ENCODE measurements at regions not wholly inside any gene's neighbourhood (a gene's known extent, or its start where the extent isn't known, plus 50 kb on each side); places are given as distances from the start of the nearest gene placed in this dataset.
"Not testable (repeated sequence)": the region's sequence is repeated elsewhere in the genome, so short reads cannot be mapped to it uniquely, and the experiment has no call there.

DNA sequence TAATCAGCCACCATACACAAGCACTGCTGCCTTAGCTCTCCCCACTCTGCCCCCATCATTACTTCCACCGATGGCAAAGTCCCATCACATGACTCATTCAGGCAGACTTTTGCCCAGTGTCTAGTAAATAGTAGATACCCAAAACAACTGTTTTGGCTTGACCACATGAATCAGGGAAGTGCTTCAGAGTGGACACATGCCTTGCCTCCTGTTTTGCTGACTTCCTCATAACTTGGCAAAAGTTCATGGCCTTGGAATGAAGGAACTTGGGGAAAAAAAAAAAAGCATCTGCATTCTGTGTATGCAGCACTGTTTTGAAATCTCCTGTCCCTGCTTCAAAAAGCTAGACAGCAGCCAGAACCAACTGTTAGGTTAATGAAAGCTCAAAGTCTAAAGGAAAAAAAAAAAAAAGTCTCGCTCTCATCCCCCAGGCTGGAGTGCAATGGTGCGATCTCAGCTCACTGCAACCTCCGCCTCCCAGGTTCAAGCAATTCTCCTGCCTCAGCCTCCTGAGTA is 335.3 kb downstream of the FAM181B start:
- TF ChIP-seq, protein P1, sequence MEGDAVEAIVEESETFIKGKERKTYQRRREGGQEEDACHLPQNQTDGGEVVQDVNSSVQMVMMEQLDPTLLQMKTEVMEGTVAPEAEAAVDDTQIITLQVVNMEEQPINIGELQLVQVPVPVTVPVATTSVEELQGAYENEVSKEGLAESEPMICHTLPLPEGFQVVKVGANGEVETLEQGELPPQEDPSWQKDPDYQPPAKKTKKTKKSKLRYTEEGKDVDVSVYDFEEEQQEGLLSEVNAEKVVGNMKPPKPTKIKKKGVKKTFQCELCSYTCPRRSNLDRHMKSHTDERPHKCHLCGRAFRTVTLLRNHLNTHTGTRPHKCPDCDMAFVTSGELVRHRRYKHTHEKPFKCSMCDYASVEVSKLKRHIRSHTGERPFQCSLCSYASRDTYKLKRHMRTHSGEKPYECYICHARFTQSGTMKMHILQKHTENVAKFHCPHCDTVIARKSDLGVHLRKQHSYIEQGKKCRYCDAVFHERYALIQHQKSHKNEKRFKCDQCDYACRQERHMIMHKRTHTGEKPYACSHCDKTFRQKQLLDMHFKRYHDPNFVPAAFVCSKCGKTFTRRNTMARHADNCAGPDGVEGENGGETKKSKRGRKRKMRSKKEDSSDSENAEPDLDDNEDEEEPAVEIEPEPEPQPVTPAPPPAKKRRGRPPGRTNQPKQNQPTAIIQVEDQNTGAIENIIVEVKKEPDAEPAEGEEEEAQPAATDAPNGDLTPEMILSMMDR (conservative IDR thresholded peaks at IDR 0.05): no peak
- Mint-ChIP-seq H3K9me3 (no peaks in the 10 kb centered on the region), H3K4me3 (no peak overlapping the region), H3K27ac (ENCODE audit: unreplicated experiment) (no peak overlapping the region), H3K4me1 (no peaks in the 10 kb centered on the region), H3K36me3 (ENCODE audit: low read depth) (no peaks in the 10 kb centered on the region), H3K27me3 (ENCODE audit: low read depth) (no peaks in the 10 kb centered on the region)
- no peak for DNase-seq (ENCODE audit: low read depth, low spot score)

DNA sequence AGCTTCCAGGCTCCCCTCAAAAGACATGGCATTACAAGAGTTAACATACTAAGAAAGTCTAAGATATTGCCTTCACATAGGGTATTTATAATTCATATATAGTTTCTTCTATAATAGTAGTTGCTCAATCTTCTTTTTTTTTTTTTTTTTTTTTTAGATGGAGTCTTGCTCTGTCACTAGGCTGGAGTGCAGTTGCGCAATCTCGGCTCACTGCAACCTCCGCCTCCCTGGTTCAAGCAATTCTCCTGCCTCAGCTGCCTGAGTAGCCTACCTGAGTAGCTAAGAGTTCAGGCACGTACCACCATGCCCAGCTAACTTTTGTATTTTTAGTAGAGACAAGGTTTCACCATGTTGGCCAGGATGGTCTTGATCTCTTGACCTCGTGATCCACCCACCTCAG is 337.0 kb downstream of the FAM181B start:
- H3K4me1 Mint-ChIP-seq; H3K4me3 Mint-ChIP-seq; H3K9me3 Mint-ChIP-seq; DNase-seq (ENCODE audit: low read depth, low spot score); H3K36me3 Mint-ChIP-seq (ENCODE audit: low read depth); H3K27ac Mint-ChIP-seq (ENCODE audit: unreplicated experiment); H3K27me3 Mint-ChIP-seq (ENCODE audit: low read depth): not testable (repeated sequence)

DNA sequence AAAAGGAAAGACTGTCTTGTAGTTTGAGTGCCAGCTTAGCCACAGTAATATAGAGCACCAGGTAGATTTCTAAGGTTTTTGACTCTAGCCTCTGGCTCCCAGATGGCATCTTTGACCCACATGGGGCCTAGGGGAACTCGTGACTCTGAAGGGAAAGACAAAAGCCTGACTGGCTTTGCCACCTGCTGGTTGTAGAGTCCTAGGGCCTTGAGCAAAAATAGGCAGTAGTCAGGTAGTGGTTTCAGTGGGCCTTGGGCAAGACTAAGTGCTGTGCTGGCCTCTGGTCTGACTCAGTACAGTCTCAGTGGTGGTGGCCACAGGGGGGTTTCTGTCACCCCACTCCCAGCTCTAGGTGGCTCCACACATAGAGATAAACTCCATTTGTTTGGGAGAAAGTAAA is 349.4 kb downstream of the FAM181B start:
- H3K9me3 Mint-ChIP-seq: no peaks in the 10 kb centered on the region
- H3K4me1 Mint-ChIP-seq: no peaks in the 10 kb centered on the region
- H3K27me3 Mint-ChIP-seq (ENCODE audit: low read depth): peaks cover 23% of the 10 kb centered on the region
- H3K4me3 Mint-ChIP-seq: no peak overlapping the region
- no peaks in the 10 kb centered on the region for H3K36me3 Mint-ChIP-seq (ENCODE audit: low read depth)
- H3K27ac Mint-ChIP-seq (ENCODE audit: unreplicated experiment): no peak overlapping the region
- DNase-seq (ENCODE audit: low read depth, low spot score): no peak
- TF ChIP-seq, protein P1 (conservative IDR thresholded peaks at IDR 0.05): no peak

DNA sequence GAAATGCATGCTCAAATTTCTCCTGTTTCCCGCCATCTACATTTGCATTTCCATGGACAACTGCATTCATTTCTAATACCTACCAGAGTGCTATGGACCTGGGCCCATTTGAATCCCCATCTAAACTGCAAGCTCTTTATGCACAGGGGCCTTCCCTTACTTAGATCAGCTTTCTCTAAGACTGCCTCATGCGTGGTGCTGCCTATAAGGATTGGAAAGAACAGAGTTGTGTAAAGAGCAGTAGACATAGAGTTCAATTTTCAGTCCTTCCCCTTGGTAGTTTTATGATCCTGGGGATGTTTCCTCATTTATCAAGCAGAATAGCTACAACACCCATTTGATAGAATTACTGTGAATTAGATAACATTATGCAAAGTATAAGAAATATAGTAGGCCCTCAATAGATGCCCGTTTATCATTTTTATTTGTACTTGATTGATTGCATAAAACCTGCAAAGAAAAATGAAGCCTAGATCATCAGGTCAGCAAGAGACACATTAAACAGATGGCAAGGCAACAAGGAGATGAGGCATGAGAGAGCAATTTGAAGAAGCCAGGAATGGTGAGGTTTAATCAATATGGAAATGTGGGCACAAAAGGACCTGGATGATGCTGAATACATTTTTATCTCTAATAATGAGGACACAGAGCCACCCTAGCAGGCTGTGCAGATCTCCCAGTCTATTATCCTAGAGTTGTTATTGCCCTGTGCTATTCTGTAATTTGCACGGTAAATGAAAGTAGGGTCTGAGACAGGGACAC is 359.7 kb downstream of the FAM181B start:
- DNase-seq (ENCODE audit: low read depth, low spot score): no peak
- Mint-ChIP-seq H3K4me3 (no peak overlapping the region), H3K27ac (ENCODE audit: unreplicated experiment) (no peak overlapping the region), H3K36me3 (ENCODE audit: low read depth) (no peaks in the 10 kb centered on the region), H3K27me3 (ENCODE audit: low read depth) (peaks cover 2% of the 10 kb centered on the region), H3K9me3 (no peaks in the 10 kb centered on the region), H3K4me1 (no peaks in the 10 kb centered on the region)
- TF ChIP-seq, protein P1 (conservative IDR thresholded peaks at IDR 0.05): no peak

DNA sequence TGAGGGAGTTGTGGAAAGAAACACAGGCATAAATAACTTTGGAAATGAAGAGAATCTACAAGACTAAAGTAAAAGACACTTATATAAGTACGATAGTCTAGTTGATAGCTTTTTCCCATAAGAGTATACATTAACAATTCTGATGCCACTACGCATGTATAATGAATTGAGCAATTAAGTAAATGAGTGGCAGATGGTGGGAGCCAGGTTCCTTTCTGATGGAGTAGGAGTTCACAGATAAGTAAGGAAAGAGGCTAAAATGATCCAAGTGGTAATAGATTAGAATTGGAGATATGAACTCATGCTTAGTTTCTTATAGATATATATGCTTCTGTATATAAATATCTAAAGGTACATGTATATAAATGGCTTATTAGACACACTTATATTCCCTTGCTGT is 368.3 kb downstream of the FAM181B start:
- Mint-ChIP-seq H3K4me3 (no peak overlapping the region), H3K36me3 (ENCODE audit: low read depth) (no peaks in the 10 kb centered on the region), H3K27me3 (ENCODE audit: low read depth) (peaks cover 38% of the 10 kb centered on the region), H3K9me3 (no peaks in the 10 kb centered on the region), H3K4me1 (no peaks in the 10 kb centered on the region), H3K27ac (ENCODE audit: unreplicated experiment) (no peak overlapping the region)
- TF ChIP-seq, protein P1 (conservative IDR thresholded peaks at IDR 0.05): no peak
- no peak for DNase-seq (ENCODE audit: low read depth, low spot score)

DNA sequence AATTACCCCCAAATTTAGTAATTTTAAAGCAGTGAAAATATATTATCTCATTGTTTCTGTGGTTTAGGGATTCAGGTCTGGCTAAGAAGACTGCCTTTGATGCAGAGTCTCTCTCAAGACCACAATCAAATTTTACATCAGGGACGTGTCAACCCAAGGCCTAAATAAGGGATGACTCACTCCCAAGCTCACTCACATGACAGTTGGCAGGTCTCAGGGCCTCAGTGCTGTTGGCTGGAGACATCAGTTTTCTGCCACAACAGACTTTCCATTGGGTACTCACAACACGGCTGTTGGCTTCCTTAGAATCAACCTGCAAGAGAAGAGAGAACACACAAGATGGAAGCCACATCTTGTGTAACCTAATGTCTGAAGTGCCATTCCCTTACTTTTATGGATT is 377.3 kb downstream of the FAM181B start:
- Mint-ChIP-seq H3K4me3 (no peak overlapping the region), H3K4me1 (no peaks in the 10 kb centered on the region), H3K36me3 (ENCODE audit: low read depth) (no peaks in the 10 kb centered on the region), H3K9me3 (peaks cover 5% of the 10 kb centered on the region), H3K27me3 (ENCODE audit: low read depth) (peaks cover 7% of the 10 kb centered on the region), H3K27ac (ENCODE audit: unreplicated experiment) (no peak overlapping the region)
- DNase-seq (ENCODE audit: low read depth, low spot score): no peak
- TF ChIP-seq, protein P1 (conservative IDR thresholded peaks at IDR 0.05): no peak

Measured in neural crest cell (in vitro differentiated cells).